Parathyroid adenoma (tissue), 2 donors: ENCODE measurements at regions not wholly inside any gene's neighbourhood (a gene's known extent, or its start where the extent isn't known, plus 50 kb on each side); places are given as distances from the start of the nearest gene placed in this dataset.

ENCODE experiments used
- H2AFZ ChIP-seq: fragments of 300-600 bp; sonication (generic); one replicate; pipeline ENCODE4 v1.7.0; 2017; ENCODE audit warnings: antibody characterized with exemption, mild to moderate bottlenecking
- H3K27ac ChIP-seq: fragments of 300-600 bp; sonication (generic); one replicate; pipeline ENCODE4 v1.7.0; 2017
- H3K27me3 ChIP-seq: fragments of 300-600 bp; sonication (generic); one replicate; pipeline ENCODE4 v1.7.0; 2017; ENCODE audit warnings: low read length; ENCODE audit not compliant: control insufficient read depth, insufficient read depth
- H3K36me3 ChIP-seq: fragments of 300-600 bp; sonication (generic); one replicate; pipeline ENCODE4 v1.7.0; 2017; ENCODE audit warnings: low read length; ENCODE audit not compliant: control insufficient read depth, insufficient read depth
- H3K4me1 ChIP-seq: fragments of 300-600 bp; sonication (generic); one replicate; pipeline ENCODE4 v1.7.0; 2017; ENCODE audit warnings: control low read depth
- H3K4me2 ChIP-seq: fragments of 300-600 bp; sonication (generic); one replicate; pipeline ENCODE4 v1.7.0; 2017; ENCODE audit warnings: low read length
- H3K4me3 ChIP-seq: fragments of 300-600 bp; sonication (generic); one replicate; pipeline ENCODE4 v1.7.0; 2017; ENCODE audit warnings: low read depth, low read length
- H3K79me2 ChIP-seq: fragments of 300-600 bp; sonication (generic); one replicate; pipeline ENCODE4 v1.7.0; 2017; ENCODE audit warnings: control low read depth
- H3K9ac ChIP-seq: fragments of 300-600 bp; sonication (generic); one replicate; pipeline ENCODE4 v1.7.0; 2017; ENCODE audit warnings: mild to moderate bottlenecking
- H3K9me3 ChIP-seq: fragments of 300-600 bp; sonication (generic); one replicate; pipeline ENCODE4 v1.7.0; 2017; ENCODE audit warnings: low read length; ENCODE audit not compliant: control insufficient read depth
- TF ChIP-seq, protein P1 (sequence below): fragments of 300-600 bp; sonication (generic); IDR thresholded peaks from one replicate; pipeline ENCODE4 v1.7.0; 2017; ENCODE audit warnings: antibody characterized with exemption, mild to moderate bottlenecking
- donor health status: primary hyperparathyroidism.

DNA sequence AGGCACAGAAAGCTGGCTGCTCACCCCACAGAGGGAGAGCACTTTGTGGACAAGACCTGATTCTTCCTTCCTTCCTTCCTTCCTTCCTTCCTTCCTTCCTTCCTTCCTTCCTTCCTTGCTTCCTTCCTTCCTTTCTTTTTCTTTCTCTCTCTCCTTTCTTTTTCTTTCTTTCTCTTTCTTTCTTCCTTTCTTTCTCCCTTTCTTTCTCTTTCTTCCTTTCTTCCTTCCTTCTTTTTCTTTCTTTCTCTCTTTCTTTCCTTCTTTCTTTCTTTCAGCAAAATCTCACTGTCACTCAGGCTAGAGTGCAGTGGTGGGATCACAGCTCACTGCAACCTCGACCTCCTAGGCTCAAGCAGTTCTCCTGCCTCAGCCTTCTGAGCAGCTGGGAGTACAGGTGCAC lies 263.9 kb downstream of the UQCRFS1 start:
- H2AFZ ChIP-seq = no peak overlapping the region

DNA sequence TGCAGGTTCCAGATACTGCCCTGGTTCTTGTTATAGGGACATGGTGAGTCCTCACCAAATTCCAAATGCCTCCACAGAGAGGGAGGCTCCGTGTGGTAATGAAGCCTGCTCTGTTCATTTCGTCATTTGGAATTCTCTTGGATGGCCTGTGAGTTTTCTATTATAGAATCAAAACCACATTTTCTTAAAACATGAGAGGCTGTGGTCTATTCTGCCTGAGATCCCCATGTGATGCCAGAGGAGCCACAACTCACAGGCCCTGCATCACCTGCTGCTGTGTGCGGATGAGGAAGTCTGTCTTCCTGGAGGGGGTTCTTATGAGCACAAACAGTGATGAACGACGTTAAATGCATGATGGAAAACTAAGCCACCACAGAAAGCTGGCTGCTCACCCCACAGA lies 264.4 kb downstream of the UQCRFS1 start:
- Histone ChIP-seq H3K4me2 (no peak overlapping the region), H3K4me3 (no peak overlapping the region), H3K4me1 (no peaks in the 10 kb centered on the region), H3K36me3 (no peaks in the 10 kb centered on the region), H3K9ac (no peak overlapping the region), H3K79me2 (no peaks in the 10 kb centered on the region), H3K9me3 (no peaks in the 10 kb centered on the region), H3K27ac (no peak overlapping the region), H3K27me3 (no peaks in the 10 kb centered on the region), H2AFZ (no peak overlapping the region)
- TF ChIP-seq, protein P1, sequence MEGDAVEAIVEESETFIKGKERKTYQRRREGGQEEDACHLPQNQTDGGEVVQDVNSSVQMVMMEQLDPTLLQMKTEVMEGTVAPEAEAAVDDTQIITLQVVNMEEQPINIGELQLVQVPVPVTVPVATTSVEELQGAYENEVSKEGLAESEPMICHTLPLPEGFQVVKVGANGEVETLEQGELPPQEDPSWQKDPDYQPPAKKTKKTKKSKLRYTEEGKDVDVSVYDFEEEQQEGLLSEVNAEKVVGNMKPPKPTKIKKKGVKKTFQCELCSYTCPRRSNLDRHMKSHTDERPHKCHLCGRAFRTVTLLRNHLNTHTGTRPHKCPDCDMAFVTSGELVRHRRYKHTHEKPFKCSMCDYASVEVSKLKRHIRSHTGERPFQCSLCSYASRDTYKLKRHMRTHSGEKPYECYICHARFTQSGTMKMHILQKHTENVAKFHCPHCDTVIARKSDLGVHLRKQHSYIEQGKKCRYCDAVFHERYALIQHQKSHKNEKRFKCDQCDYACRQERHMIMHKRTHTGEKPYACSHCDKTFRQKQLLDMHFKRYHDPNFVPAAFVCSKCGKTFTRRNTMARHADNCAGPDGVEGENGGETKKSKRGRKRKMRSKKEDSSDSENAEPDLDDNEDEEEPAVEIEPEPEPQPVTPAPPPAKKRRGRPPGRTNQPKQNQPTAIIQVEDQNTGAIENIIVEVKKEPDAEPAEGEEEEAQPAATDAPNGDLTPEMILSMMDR = no peak

More for the DNA sequence above, 263.9 kb downstream of the UQCRFS1 start:
- Histone ChIP-seq H3K36me3 (no peaks in the 10 kb centered on the region), H3K4me2 (no peak overlapping the region), H3K79me2 (no peaks in the 10 kb centered on the region), H3K9ac (no peak overlapping the region), H3K4me3 (no peak overlapping the region), H3K9me3 (no peaks in the 10 kb centered on the region), H3K27me3 (no peaks in the 10 kb centered on the region), H3K4me1 (no peaks in the 10 kb centered on the region), H3K27ac (no peak overlapping the region)
- TF ChIP-seq, protein P1 = no peak

DNA sequence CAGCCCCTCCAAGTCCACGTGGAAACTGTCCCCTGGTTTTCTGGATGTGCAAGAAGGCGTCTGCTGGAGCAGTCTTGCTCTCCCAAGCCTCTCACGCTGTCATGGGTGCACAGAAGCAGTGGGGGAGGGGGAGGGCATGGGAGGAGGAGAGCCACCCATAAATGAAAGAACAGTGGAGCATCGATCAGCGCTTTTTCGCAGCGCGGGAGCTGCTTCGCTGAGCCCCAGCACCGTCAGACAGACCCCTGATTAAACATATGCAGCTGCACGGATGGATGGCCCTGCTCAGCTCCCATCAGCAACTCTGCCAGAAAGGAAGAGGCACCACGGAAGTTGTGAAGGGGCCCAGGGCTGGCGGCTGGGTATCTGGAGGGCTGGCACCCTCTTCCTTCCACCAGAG lies 264.9 kb downstream of the UQCRFS1 start:
- no peaks in the 10 kb centered on the region for H3K27me3 ChIP-seq

DNA sequence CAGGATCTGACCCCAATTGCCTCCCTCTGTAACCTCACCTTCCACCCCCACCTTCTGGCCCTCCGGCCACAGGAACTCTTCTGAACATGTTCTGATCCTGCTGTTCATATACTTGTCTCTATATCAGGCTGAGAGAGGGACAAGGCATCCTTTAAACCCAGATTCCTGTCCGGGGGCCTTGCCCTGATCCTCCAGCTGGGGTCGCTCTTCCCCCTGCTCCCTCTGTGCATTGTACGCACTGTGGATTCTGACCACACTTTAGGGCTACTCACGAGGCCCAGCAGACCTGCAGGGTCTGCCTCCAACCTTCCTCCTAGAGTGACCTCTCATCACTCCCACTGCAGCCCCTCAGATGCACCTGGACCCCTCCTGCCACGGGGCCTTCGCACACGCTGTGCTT lies 269.3 kb downstream of the UQCRFS1 start:
- Histone ChIP-seq H2AFZ (no peak overlapping the region), H3K79me2 (no peaks in the 10 kb centered on the region), H3K9me3 (no peaks in the 10 kb centered on the region), H3K9ac (no peak overlapping the region), H3K36me3 (no peaks in the 10 kb centered on the region), H3K27ac (no peak overlapping the region), H3K27me3 (no peaks in the 10 kb centered on the region), H3K4me2 (no peak overlapping the region), H3K4me3 (no peak overlapping the region), H3K4me1 (no peaks in the 10 kb centered on the region)
- TF ChIP-seq, protein P1 = no peak

More for the DNA sequence above, 264.9 kb downstream of the UQCRFS1 start:
- Histone ChIP-seq H3K27ac (no peak overlapping the region), H3K9ac (no peak overlapping the region), H3K79me2 (no peaks in the 10 kb centered on the region), H2AFZ (no peak overlapping the region), H3K4me2 (no peak overlapping the region), H3K9me3 (no peaks in the 10 kb centered on the region), H3K4me3 (no peak overlapping the region), H3K36me3 (no peaks in the 10 kb centered on the region), H3K4me1 (no peaks in the 10 kb centered on the region)
- TF ChIP-seq, protein P1 = no peak

- Histone ChIP-seq H3K4me1 (no peaks in the 10 kb centered on the region), H3K9ac (no peak overlapping the region), H2AFZ (no peak overlapping the region), H3K27me3 (no peaks in the 10 kb centered on the region), H3K9me3 (no peaks in the 10 kb centered on the region), H3K4me3 (no peak overlapping the region), H3K36me3 (no peaks in the 10 kb centered on the region), H3K27ac (no peak overlapping the region), H3K4me2 (no peak overlapping the region), H3K79me2 (no peaks in the 10 kb centered on the region)
- TF ChIP-seq, protein P1 = no peak
Observed at GRCh38 chr19:28941833-28942232, 271.1 kb downstream of the UQCRFS1 start.
